ENCODE measurements at regions not wholly inside any gene's neighbourhood (a gene's known extent, or its start where the extent isn't known, plus 50 kb on each side); places are given as distances from the start of the nearest gene placed in this dataset.

DNA sequence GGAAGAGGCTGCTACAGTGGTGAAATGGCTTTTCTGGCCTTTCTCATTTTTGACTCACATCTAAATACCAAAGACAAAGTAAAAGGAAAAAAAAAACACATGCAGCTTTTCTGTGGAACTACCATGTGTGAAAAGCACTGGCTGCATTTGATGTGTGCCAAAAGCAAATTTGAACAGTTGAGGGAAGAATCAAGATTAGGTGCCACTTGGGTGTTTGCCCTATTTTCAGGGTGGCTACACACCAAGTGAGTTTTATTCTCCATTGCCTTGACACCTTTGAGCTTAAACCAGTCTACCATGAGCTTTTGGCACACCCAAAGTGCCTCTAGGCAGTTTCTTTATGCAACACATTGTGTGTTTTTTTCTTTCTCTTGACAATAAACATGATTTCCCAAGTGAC lies 423.9 kb downstream of the FAM133A start:
- H3K9ac ChIP-seq (ENCODE audit: insufficient read depth, low read length, poor library complexity, severe bottlenecking), result no peak overlapping the region

DNA sequence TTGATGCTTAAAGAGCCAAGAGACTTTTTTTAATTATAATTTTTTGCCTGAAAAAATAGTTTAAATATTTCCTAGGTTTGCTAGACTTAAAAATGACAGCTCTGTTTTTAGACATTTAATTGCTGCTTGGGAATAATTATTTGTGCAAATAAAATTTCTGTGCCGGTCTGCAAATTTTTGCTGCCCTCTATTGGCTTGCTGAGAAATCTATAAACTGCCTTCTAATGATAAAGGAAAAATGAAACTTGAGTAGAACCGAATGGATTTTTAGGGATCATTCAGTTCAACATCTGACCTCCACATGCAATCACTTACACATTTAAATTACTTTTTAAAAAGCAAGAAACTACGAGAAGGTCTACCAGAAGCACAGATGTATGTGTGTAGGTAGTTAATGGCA lies 434.0 kb downstream of the FAM133A start:
- no peaks in the 10 kb centered on the region for H3K36me3 ChIP-seq (replicated peaks in 1 of 2; ENCODE audit: control insufficient read depth in 1 of 2, insufficient read depth in 2 of 2, low read length in 2 of 2)
- Mint-ChIP-seq H3K4me3 (no peak overlapping the region), H3K27ac (no peak overlapping the region), H3K27me3 (ENCODE audit: low read depth in 3 of 3) (peaks cover 0 to 2% (median 0%) of the 10 kb centered on the region in 3 donors), H3K36me3 (no peaks in the 10 kb centered on the region), H3K4me1 (no peaks in the 10 kb centered on the region), H3K9me3 (no peaks in the 10 kb centered on the region)
- DNase-seq, result no peak
- H3K27me3 ChIP-seq (ENCODE audit: control insufficient read depth in 2 of 2, insufficient read depth in 2 of 2, low read length in 2 of 2), result no peaks in the 10 kb centered on the region
- H4K20me1 ChIP-seq (ENCODE audit: insufficient read depth, low read length), result no peaks in the 10 kb centered on the region
- H3K27ac ChIP-seq (ENCODE audit: low read depth in 1 of 2, low read length in 2 of 2), result no peak overlapping the region
- no peak overlapping the region for H3K4me2 ChIP-seq (replicated peaks; ENCODE audit: extremely low read depth, low read length, poor library complexity, severe bottlenecking)
- H3K9me3 ChIP-seq (replicated peaks in 1 of 2; ENCODE audit: control insufficient read depth in 1 of 2, insufficient read depth in 1 of 2, low read length in 2 of 2), result no peaks in the 10 kb centered on the region
- intact Hi-C loops (cut with micrococcal nuclease), result no loop called here
- H3K9ac ChIP-seq (ENCODE audit: insufficient read depth, low read length, poor library complexity, severe bottlenecking), result no peak overlapping the region
- TF ChIP-seq, protein P1, sequence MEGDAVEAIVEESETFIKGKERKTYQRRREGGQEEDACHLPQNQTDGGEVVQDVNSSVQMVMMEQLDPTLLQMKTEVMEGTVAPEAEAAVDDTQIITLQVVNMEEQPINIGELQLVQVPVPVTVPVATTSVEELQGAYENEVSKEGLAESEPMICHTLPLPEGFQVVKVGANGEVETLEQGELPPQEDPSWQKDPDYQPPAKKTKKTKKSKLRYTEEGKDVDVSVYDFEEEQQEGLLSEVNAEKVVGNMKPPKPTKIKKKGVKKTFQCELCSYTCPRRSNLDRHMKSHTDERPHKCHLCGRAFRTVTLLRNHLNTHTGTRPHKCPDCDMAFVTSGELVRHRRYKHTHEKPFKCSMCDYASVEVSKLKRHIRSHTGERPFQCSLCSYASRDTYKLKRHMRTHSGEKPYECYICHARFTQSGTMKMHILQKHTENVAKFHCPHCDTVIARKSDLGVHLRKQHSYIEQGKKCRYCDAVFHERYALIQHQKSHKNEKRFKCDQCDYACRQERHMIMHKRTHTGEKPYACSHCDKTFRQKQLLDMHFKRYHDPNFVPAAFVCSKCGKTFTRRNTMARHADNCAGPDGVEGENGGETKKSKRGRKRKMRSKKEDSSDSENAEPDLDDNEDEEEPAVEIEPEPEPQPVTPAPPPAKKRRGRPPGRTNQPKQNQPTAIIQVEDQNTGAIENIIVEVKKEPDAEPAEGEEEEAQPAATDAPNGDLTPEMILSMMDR (IDR thresholded peaks at IDR 0.05), result no peak
- WGBS (ENCODE audit: insufficient coverage), result no CpG with 5 or more reads among the region's 3 CpGs
- no peaks in the 10 kb centered on the region for H3K79me2 ChIP-seq (ENCODE audit: insufficient read depth, low read length)
- H2AFZ ChIP-seq (ENCODE audit: insufficient read depth, low read depth, low read length, poor library complexity, severe bottlenecking), result no peak overlapping the region
- H3K4me1 ChIP-seq (ENCODE audit: control insufficient read depth in 1 of 2, insufficient read depth in 2 of 2, low read length in 2 of 2), result no peaks in the 10 kb centered on the region
- no peak overlapping the region for H3K4me3 ChIP-seq (replicated peaks in 1 of 3; ENCODE audit: low read depth in 2 of 3, low read length in 3 of 3)

More for the DNA sequence above, 423.9 kb downstream of the FAM133A start:
- Mint-ChIP-seq H3K4me1 (no peaks in the 10 kb centered on the region), H3K9me3 (peaks cover 0 to 3% (median 0%) of the 10 kb centered on the region in 7 donors), H3K36me3 (no peaks in the 10 kb centered on the region), H3K27me3 (ENCODE audit: low read depth in 3 of 3) (no peaks in the 10 kb centered on the region), H3K27ac (no peak overlapping the region), H3K4me3 (no peak overlapping the region)
- no peaks in the 10 kb centered on the region for H4K20me1 ChIP-seq (ENCODE audit: insufficient read depth, low read length)
- no peak overlapping the region for H3K4me3 ChIP-seq (replicated peaks in 1 of 3; ENCODE audit: low read depth in 2 of 3, low read length in 3 of 3)
- no peaks in the 10 kb centered on the region for H3K79me2 ChIP-seq (ENCODE audit: insufficient read depth, low read length)
- intact Hi-C loops (cut with micrococcal nuclease), result no loop called here
- no peak overlapping the region for H2AFZ ChIP-seq (ENCODE audit: insufficient read depth, low read depth, low read length, poor library complexity, severe bottlenecking)
- TF ChIP-seq, protein P1 (IDR thresholded peaks at IDR 0.05), result no peak
- no peak overlapping the region for H3K27ac ChIP-seq (ENCODE audit: low read depth in 1 of 2, low read length in 2 of 2)
- no peak overlapping the region for H3K4me2 ChIP-seq (replicated peaks; ENCODE audit: extremely low read depth, low read length, poor library complexity, severe bottlenecking)
- no peaks in the 10 kb centered on the region for H3K36me3 ChIP-seq (replicated peaks in 1 of 2; ENCODE audit: control insufficient read depth in 1 of 2, insufficient read depth in 2 of 2, low read length in 2 of 2)
- H3K9me3 ChIP-seq (replicated peaks in 1 of 2; ENCODE audit: control insufficient read depth in 1 of 2, insufficient read depth in 1 of 2, low read length in 2 of 2), result no peaks in the 10 kb centered on the region
- no peaks in the 10 kb centered on the region for H3K27me3 ChIP-seq (ENCODE audit: control insufficient read depth in 2 of 2, insufficient read depth in 2 of 2, low read length in 2 of 2)
- DNase-seq, result no peak
- no peaks in the 10 kb centered on the region for H3K4me1 ChIP-seq (ENCODE audit: control insufficient read depth in 1 of 2, insufficient read depth in 2 of 2, low read length in 2 of 2)

Data from CD14-positive monocyte (primary cell).